HG02763 (cell line): ENCODE measurements at regions not wholly inside any gene's neighbourhood (a gene's known extent, or its start where the extent isn't known, plus 50 kb on each side); places are given as distances from the start of the nearest gene placed in this dataset.

Experiments used
- ATAC-seq: cut with Tn5 transposase; IDR thresholded peaks from one replicate; pipeline ENCODE4 v1.9.1; 2021; ENCODE audit warnings: mild to moderate bottlenecking, moderate library complexity; ENCODE audit not compliant: unreplicated experiment

DNA sequence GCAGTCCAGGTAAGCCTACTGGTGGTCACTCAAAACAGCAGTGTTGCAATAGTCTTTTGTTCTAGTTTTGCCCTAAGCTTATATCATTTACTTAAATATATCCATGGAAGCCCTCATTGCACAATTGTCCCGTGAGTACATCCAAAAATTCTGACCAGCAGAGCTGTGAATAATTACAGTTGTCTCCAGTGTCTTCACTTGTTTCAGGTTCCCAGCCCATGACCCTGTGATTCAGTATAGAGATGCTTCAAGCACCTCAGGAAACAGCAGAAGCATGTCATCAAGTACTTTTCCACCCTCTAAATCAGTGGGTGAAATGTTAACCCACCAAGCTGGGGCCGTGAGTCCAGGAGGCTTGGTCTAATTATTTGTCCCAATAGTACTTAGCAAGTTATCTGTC, 214.9 kb upstream of the RPS6KA3 start:
- no peak for ATAC-seq

DNA sequence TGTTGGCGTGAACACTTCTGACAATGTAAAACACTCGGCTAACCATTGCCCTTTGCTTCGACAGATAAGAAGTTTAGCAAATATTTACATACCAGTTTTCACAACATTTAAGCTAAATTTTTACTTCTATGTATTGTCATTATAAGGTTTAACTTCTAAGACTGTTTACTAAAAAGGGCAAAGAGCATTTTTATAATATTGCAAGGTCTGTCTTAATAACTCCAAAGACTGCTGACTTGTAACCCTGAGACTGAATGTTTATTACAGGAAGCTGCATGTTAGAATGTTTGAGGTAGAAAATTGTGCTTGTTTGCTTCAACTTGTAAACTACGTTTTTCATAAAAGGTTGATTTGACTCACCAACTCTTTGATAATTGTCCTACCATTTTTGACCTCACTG, 213.2 kb upstream of the RPS6KA3 start:
- ATAC-seq = no peak

DNA sequence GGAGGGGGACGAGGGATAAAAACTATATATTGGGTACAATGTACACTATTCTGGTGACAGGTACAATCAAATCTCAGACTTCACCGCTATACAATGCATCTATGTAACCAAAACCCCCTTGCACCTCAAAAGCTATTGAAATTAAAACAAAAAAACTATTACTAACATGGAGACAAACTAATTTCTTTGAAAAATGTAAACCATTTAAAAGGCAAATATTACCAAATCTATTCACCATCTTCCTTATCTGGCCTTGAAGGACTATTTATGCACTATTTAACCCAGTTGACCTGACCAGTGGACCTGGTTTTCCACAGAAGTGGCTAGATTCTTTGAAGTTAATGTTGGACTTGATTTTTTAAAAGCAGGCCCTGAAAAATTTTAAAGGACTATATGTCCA, 212.3 kb upstream of the RPS6KA3 start:
- no peak for ATAC-seq

DNA sequence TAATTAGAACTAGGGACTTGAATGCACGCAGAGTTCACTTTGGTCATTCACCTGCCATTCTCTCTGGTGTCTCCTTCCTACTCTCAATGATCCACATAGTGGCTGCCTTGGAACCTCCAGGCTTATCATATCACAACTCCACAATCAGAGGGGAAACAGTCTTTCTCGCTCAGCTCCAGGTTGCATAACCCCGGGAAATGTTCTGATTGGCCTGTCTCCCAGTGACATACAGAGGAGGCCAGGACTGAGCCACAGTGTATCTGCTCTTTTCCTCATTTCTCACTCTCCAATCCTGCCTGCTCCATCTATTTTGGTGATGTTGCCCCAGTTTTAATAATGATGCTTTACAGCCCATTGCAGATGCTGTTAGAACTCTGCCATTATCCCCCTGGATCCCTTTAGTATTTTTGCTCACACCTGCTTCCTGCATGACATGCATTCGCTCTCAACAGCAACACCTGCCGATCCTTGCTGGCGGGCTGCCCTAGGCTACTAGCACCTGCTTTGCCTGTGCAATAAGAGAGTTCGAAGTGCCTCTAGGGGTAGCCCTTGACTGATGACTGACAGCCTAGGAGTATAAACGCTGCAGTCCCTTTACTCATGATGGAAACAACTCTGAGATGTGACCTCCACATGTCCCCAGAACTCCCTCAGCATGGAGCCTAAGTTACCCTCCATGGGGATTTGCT, 211.3 kb upstream of the RPS6KA3 start:
- ATAC-seq = no peak

DNA sequence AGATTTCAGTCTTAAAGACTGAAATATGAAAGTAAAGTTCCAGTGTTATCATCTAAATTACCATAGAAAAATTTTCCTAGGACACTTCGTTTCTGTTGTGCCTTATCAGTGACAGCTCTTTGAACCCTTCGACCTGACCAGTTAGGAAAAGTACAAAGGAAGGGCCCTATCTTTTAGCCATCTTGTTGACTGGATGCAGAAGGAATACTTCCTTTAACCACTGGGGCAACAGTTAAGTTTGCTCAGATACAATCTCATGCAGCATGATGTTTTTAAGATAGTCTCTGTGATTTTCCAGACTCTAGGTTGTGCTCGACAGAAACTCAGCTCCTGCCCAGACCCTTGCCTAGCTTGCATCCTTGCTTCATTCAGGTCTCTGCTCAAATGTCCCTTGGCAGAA, 210.5 kb upstream of the RPS6KA3 start:
- no peak for ATAC-seq

DNA sequence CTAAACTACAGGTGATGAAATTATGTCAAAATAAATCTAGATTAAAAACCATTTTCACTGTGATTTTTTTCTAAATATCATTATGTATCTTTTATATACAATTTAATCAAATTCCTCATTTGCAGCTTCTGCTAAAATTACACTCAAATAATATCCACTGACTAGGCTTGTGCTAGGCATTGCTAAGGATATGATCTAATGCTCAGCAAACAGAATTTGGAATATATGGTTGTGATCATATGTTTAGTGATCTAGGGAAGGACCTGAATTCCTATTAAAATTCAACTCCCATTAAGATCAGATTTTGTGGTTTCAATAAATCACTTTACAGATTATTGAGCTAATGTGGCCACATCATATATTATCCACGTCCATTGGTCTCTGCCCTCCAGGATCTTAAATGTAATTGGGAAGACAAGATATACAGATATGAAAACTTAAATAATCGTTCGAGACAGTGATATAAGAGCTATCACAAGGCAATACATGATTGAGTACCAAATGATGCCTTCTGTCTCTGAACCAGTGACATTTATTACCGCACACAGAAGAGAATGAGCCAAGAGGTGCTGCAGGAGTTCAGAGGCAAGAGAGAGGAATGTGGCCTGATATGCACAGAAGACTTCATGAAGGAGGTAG, 206.0 kb upstream of the RPS6KA3 start:
- ATAC-seq = no peak

DNA sequence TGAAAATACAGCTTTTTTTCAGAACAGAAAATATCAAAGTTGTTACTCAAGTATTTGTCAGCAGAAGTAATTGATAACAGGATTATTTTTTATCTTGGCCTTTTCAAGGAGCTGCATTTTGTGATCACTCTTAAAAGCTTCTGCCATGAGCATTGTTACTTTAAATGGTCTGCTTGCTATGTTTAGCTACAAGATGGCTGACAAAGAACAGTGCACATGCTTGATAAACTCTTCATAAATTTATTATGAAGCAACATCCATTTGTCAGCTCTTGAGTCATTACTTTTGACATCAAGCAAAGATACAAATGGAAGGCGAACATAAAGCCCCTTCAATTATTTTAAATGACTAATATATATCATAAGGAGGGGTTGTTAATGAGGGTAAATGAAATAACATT, 205.4 kb upstream of the RPS6KA3 start:
- no peak for ATAC-seq

DNA sequence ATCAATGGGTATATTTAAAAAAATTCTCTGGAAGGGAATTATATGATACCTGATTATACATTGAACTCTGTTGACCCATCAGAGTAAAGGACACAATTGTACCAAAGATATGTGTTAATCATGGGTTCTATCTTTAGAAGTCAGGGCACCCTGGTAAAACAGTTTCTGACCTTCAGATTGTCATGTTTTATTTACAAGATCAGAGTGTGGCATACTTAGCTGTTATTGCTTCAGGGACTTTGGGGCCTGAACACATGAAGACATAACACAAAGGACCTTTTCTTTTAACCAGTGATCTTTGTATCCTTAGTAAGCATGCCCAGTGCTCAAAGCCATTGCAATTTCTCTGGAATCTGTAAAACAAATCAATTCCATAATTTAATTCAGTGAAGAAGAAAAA, 204.8 kb upstream of the RPS6KA3 start:
- ATAC-seq = no peak

DNA sequence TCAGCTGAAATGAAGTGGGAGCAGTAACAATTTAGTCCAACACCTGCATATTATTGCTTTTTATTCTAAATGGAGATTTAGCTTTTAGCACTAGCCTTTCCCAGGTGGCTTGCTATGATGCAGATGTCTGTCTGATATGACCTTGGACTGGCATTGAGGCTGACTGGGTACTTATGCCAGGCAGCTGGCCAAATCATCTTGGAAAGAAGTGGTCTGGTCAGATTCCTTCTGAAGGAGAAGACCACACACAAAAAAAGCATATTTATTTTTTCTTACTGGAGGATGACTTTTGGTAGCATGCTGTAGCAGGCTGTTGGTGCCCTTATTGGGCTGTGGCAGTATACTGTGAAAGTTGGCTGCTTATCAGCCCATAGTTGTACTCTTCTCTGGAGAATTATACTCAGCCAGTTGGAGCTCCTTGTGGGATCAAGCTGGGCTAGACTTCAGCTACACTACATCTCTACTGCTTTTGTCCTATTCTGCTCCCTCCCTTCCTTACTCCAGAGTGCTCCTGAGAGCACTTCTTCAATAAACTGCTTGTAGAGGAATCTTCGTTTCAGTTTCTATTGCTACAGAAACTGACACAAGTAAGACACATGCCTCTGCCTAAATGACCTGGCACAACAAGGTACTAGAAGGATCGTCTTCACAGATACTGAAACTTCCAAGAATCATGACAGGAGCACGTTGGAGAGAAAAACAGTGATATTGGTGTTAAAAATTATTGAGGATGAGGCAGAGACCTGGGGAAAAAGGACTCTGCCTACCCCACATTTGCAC, 196.8 kb upstream of the RPS6KA3 start:
- peak; percentile 61 for ATAC-seq

DNA sequence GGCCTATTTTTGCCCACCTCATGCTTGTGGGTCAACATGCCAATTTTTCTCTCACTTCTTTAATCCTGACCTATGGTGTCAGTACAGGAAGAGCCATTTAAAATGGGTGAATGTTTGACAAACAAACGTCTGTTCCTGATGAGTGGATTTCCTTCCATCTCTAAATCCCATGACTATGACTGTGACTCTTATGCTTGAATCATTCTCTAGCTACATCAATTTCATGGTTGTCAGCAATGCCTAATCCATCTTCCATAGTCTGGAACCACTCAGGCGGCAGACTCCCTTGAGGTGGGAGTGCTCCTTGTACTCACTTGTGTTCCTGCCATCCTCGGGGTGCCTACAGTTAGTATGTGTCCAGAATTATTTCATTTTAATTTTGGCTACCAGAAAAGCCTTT, 194.9 kb upstream of the RPS6KA3 start:
- ATAC-seq = no peak

DNA sequence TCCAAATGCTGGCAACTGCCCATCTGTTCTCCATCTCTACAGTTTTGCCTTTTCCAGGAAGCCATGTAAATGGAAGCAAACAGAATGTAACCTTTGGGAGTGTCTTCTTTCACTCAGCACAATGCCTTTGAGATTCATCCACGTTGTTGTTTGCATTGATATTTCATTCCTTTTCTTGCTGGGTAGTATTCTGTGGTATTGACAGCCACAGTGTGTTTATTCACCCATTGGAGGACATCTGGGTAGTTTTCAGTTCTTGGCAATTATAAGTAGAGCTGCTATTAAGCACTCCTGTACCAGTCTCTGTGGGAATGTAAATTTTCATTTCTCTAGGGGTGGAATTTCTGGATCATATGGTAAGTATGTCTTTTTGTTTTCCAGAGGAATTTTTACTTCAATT, 194.3 kb upstream of the RPS6KA3 start:
- no peak for ATAC-seq

DNA sequence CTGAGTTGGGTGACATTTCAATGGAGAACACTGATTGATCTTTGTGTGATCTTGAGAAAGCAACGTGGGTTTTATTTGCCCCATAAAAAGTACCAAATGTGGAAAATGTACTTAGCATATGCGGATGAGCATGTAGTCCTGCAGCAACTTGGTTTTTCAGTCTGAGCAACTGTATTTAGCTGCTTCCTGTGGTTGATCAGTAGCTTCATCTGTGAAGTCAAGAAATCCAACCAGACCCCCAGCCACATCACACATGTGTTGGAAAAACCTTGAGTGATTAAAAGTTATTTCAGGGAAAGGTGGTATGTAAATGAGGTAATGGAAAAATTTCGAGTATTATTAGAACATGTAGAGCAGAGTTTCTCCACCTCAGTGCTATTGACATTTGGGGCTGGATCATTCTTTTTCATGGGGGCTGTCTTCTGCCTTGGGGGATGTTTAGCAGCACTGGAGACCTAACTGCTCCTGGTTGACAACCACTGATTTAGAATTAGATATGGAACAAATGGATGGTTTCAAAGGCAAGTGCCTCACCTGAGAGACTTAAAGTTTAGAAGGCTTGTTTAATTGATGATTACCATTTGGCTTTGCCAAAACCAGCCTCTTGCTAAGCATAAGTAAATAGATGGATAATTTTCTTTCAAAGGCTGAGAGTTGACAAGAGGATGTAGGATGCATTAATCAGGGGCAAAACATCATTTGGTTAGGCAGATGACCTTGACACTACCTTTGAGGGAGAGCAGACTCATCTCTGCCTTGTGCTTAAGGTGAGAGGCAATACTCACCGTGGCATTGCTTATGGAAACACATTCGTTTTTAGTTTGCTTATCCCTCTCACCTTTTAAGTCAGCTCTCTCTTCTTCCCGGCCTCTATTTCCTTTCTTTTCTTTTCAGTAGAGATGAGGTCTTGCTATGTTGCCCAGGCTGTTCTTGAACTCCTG, 193.0 kb upstream of the RPS6KA3 start:
- no peak for ATAC-seq

DNA sequence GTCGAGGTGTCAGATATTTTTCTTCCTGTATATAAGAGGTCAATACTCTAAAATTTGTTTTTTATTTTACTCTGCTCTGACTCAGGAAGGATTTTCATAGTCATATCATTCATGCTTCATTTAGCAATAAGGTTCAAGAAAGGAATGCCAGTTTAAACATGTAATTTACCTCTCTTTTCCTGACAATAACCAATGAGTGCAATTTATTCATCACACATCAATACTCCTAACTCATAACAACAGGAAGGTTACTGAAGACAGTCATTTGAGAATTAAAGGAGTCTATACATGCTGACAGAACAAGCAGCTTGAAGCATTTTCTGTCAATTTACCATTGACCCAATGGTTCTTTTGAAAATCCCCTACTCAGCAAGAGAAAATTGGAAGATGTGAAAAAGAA, 190.3 kb upstream of the RPS6KA3 start:
- no peak for ATAC-seq

DNA sequence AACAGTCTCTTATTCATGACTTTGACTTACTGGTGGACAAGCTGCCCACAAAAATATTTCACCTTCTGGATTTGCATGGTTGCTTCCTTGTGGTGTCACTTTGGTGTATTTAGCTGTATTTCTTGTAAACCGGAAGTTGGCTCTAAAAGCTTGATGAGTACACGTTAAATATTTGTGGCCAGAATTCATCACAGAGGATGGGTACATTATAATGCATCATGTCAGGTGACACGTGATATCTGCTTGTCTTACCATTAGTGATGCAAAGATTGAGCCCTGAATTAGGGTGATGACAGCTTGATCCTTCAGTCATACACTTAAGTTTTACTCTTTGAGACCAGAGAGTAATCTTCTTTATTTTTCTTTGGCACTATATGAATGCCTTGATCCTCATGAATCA, 188.3 kb upstream of the RPS6KA3 start:
- ATAC-seq = no peak

DNA sequence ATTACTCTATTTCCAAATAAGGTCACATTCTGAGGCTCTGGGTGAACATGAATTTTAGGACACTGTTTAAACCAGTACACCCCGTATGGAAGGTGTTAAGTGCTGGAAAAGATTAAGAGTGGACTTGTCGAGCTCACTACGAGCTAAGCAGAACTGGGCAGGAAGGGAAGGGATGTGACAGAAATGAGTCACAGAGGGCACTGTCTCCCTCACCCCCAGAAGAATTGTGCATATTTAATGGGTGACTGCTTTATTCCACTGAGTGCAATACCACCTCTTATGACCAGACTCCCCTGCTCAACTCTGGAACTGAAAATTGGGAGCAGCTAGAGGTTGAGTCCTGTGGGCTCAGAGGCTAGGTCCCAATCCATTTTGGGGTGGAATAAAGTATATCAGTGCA, 187.4 kb upstream of the RPS6KA3 start:
- no peak for ATAC-seq

DNA sequence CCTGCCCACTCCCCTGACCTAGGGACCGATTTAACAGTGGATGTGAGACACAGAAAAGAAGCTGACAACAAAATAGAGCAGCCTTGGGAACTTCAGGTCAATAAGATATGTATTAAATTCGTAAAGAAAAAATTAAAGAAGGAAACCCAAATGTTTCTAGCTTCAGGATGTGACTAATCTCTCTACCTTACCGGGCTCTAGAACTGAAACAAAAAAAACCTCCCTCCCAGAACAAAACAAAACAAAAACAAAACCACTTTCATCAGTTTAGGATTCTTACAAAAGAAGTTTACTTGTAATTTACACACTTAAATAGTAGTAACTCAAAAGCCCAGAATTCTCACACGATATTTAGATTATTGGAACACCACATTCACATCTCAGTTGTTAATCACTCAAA, 185.8 kb upstream of the RPS6KA3 start:
- peak; percentile 49 for ATAC-seq

DNA sequence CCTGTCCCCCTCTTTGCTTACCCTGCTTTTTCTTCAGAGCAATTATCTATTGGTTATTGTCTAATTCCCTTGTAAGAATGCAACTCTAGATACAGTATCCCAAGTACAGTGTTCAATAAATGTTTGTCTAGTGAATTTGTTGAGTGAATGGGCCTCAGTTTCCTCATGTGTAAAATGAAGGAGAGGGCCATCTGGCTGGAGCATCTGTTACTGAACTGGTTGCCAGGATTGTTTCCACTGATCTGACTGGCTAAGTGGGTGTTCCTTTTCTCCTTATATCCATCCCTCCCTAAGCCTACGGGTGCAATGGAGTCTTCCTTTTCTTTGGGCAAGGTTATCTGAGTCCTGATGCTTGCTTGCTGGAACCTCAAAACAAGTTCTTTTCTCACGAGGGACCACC, 185.2 kb upstream of the RPS6KA3 start:
- ATAC-seq = no peak

DNA sequence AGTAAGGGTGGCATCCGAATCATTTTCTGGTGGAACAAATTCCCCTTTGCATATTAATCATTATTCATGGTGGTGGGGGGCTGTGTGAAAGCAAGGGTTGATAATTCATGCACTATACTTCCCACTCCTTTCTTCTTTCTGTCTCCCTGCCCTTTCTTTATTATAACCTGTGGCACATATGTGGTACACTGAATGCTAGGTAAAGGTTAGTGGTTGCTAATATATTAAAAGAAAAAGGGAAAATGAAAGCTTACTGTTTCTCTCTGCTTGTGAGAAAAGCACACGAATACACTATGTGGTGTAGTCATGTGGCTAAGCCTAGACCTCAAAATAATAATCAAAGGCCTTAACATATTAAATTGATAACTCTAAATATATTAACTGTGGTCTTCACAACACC, 178.4 kb upstream of the RPS6KA3 start:
- ATAC-seq = no peak

DNA sequence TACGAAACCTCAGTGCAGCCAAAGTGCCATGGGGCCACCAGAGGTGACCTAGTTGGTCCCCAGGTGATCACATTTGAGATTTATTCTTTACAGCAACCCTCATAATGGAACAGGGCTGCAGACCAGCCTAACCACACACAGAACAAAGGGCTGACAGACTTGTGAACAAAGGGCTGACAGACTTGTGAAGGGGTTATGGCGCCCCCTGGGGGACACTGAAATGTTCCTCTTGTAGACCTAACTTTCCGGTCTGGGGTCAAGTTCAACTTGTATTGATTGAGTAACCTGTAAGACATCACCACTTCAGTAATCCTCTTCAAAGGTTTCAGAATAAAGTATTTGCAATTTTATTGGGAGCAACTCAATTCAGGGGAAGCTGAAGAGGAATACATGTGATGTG, 175.9 kb upstream of the RPS6KA3 start:
- peak; percentile 60 for ATAC-seq

DNA sequence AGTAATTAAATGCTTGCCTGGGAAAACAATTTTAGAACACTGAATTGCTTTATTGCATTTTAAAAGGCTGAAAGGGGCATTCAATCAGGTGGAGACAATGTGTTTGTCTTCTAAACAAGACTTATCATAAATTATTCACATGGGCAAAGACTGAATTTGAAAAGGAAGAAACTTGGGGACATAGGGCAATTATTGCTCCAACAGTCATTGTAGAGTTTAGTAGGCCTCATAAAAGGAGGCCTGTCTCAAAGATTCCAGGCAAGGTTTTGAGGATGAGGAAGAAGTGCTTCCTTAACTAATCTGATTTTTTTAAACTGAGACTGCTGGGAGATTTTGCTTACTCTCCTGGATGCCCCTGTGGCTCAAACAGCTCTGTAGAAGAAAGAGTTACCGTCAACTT, 174.4 kb upstream of the RPS6KA3 start:
- no peak for ATAC-seq

DNA sequence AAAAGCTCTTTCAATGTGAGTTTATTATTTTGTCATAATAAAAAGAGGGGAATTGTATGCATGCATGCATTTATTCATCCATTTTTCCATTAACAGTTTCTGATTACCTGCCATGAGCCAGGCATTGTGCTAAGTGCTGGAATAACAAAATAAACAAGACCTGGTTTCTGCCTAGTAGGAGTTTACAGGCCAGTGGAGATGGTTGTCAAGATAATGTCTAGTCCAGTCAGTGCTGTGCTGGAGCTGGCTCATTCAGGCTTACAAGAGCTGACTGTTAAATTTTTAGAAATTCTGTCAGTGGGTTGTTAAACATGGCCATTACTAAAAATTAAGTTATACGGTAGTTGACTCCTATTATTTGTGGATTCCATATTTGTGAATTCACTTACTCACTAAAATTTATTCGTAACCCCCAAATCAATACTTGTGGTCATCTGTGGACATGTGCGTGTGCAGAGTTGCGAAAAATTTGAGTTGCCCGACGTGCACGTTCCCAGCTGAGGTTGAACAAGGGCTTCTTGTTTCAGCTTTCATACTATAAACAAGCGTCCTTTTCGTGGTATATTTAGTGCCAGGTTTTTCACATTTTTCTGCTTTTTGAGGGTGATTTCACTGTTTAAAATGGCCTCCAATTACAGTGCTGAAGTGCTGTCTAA, 172.3 kb upstream of the RPS6KA3 start:
- no peak for ATAC-seq
